CD4-positive, alpha-beta T cell (primary cell): ENCODE measurements at regions not wholly inside any gene's neighbourhood (a gene's known extent, or its start where the extent isn't known, plus 50 kb on each side); places are given as distances from the start of the nearest gene placed in this dataset.

Source experiments
- ATAC-seq: fragments of 200-7000 bp; cut with Tn5 transposase; one replicate; pipeline ENCODE4 v1.10.0; 2022; ENCODE audit warnings: mild to moderate bottlenecking; ENCODE audit not compliant: poor library complexity
- CTCF ChIA-PET: fragments of 350-600 bp; sonication (Branson Sonifier 250); formaldehyde crosslinking; loops from one replicate; lab custom pipeline; 2021; ENCODE audit warnings: antibody characterized with exemption, inconsistent platforms; lab: Charles Lee
- POLR2A ChIA-PET: fragments of 350-600 bp; sonication (Branson Sonifier 250); formaldehyde crosslinking; loops from one replicate; lab custom pipeline; 2021; ENCODE audit warnings: antibody characterized with exemption, inconsistent platforms; lab: Charles Lee
- DNase-seq, 14 experiments: peaks; one replicate each; pipeline ENCODE4 v3.0.0-alpha.2; 2013 to 2020; ENCODE audit warnings: mixed read lengths in 2 of 14
- H3K27ac ChIP-seq, 2 donors: one replicate each; pipeline versions ENCODE4 v1.5.1 to v1.7.0; 2013; ENCODE audit warnings: low read length in 2 of 2, low read depth in 1 of 2, mild to moderate bottlenecking in 1 of 2
- H3K27me3 ChIP-seq, 2 experiments: 1 replicate in 1 of 2; 2 replicates in 1 of 2; pipeline versions ENCODE4 v1.6.1 to v1.7.0; 2013; ENCODE audit warnings: low read length in 2 of 2, control low read depth in 1 of 2, mild to moderate bottlenecking in 1 of 2, moderate library complexity in 1 of 2; ENCODE audit not compliant: insufficient read depth in 2 of 2, control insufficient read depth in 1 of 2
- H3K36me3 ChIP-seq: one replicate; pipeline ENCODE4 v1.6.1; 2013; ENCODE audit warnings: low read length, control low read depth; ENCODE audit not compliant: insufficient read depth
- H3K4me1 ChIP-seq: one replicate; pipeline ENCODE4 v1.6.1; 2013; ENCODE audit warnings: low read length, control low read depth; ENCODE audit not compliant: insufficient read depth
- H3K4me3 ChIP-seq: one replicate; pipeline ENCODE4 v1.5.1; 2013; ENCODE audit warnings: mild to moderate bottlenecking, low read length, moderate library complexity
- H3K9me3 ChIP-seq, 2 experiments: 1 replicate in 1 of 2; 2 replicates in 1 of 2; pipeline versions ENCODE4 v1.6.1 to v1.7.0; 2013; ENCODE audit warnings: low read length in 2 of 2, mild to moderate bottlenecking in 2 of 2, control low read depth in 1 of 2, moderate library complexity in 1 of 2; ENCODE audit not compliant: control insufficient read depth in 1 of 2, insufficient read depth in 1 of 2
- H3K27ac Mint-ChIP-seq: one replicate; pipeline ENCODE4 v1.8.0; 2020; ENCODE audit warnings: mixed read lengths
- H3K27me3 Mint-ChIP-seq: one replicate; pipeline ENCODE4 v1.8.0; 2021; ENCODE audit warnings: mixed read lengths
- H3K36me3 Mint-ChIP-seq: one replicate; pipeline ENCODE4 v1.8.0; 2021; ENCODE audit warnings: low read depth, mixed read lengths
- H3K4me1 Mint-ChIP-seq: one replicate; pipeline ENCODE4 v1.8.0; 2021; ENCODE audit warnings: low read depth, mixed read lengths
- H3K4me3 Mint-ChIP-seq: one replicate; pipeline ENCODE4 v1.8.0; 2020; ENCODE audit warnings: mild to moderate bottlenecking, mixed read lengths
- H3K9me3 Mint-ChIP-seq: one replicate; pipeline ENCODE4 v1.8.0; 2020; ENCODE audit warnings: mixed read lengths
- CTCF ChIP-seq: fragments of 200-600 bp; IDR thresholded peaks from one replicate; pipeline ENCODE4 v1.8.0; 2022; ENCODE audit warnings: antibody characterized with exemption, mild to moderate bottlenecking
- intact Hi-C, 2 experiments: fragments of 100-400 bp; cut with DNase I in 1 of 2; cut with micrococcal nuclease in 1 of 2; formaldehyde crosslinking; loops; one replicate each; pipeline versions ENCODE4 v1.15.1 to v1.9.0; 2023 to 2025; cut with DNase I, micrococcal nuclease

DNA sequence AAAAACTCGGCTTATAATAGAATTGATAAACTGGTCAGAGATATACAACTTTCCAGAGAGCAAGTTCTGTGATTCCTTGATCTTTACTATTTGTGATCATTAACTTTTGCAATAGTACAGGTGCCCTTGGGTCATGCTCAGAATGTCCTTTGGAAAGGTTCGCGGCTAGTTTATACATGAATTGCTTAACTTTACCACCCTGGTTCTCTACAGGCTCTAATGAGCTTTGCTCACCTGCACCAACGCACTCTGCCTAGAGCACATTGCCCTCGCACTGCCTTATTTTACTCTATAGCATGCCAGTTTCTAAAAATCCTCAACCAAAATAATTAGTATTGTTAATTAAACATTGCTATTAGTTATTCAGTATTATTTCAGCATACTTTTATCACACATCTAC lies 931.2 kb upstream of the KCND2 start:
- H3K4me3 ChIP-seq = no peak overlapping the region
- Mint-ChIP-seq H3K9me3 (peaks cover 9% of the 10 kb centered on the region), H3K27me3 (no peaks in the 10 kb centered on the region), H3K27ac (no peak overlapping the region), H3K36me3 (no peaks in the 10 kb centered on the region), H3K4me3 (no peak overlapping the region), H3K4me1 (no peaks in the 10 kb centered on the region)
- no peaks in the 10 kb centered on the region for H3K36me3 ChIP-seq
- intact Hi-C loops = no loop called here
- no peaks in the 10 kb centered on the region for H3K27me3 ChIP-seq
- POLR2A ChIA-PET = no interaction called here
- TF ChIP-seq CTCF = no peak
- DNase-seq = no peak
- ATAC-seq = no peak
- peaks cover 0 to 3% of the 10 kb centered on the region in 2 experiments for H3K9me3 ChIP-seq
- no peak overlapping the region for H3K27ac ChIP-seq
- CTCF ChIA-PET = no interaction called here
- no peaks in the 10 kb centered on the region for H3K4me1 ChIP-seq

DNA sequence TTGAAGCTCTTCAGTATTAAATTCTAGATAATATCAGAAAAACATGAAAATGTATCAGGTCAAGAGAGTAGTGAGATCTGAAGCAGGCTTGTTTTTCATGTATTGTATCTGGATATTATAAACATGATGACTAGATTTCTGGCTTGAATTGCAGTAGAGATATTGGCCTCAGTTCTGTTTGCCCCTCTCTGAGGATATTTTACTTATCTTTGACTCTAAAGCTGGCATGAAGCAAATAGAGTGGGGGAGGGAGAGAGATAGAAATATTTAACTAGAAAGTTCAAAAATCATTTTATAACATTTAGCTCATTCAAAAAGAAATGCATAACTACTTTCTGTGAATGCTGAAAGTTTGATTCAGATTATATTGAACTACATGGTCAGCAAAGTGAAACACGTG lies 929.7 kb upstream of the KCND2 start:
- ATAC-seq (no peak), DNase-seq (no peak)
- H3K4me3 ChIP-seq = no peak overlapping the region
- Mint-ChIP-seq H3K36me3 (no peaks in the 10 kb centered on the region), H3K4me3 (no peak overlapping the region), H3K9me3 (peaks cover 9% of the 10 kb centered on the region), H3K4me1 (no peaks in the 10 kb centered on the region), H3K27me3 (no peaks in the 10 kb centered on the region), H3K27ac (no peak overlapping the region)
- H3K27me3 ChIP-seq = no peaks in the 10 kb centered on the region
- no peak for TF ChIP-seq CTCF
- ChIA-PET POLR2A (no interaction called here), CTCF (no interaction called here)
- H3K27ac ChIP-seq = no peak overlapping the region
- no peaks in the 10 kb centered on the region for H3K36me3 ChIP-seq
- intact Hi-C loops = no loop called here
- no peaks in the 10 kb centered on the region for H3K9me3 ChIP-seq
- no peaks in the 10 kb centered on the region for H3K4me1 ChIP-seq

DNA sequence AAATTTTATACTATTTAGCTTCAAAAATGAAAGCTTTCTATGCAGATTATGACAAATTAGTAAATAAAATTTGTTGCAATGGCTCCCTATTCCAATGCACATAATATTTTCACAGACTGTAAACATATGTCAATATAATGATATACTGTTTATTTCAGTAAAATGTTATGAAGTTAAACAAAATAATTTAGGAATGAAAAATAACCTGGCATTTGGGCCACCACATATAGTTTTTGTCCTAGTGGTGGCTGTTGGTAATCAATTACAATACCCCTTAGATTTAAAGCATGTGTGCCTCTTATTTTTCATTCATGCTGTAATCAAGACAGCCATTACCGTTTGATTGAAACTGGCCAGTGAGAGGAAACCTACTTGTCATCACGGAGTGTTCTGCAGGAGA lies 928.5 kb upstream of the KCND2 start:
- no peaks in the 10 kb centered on the region for H3K9me3 ChIP-seq
- DNase-seq (no peak), ATAC-seq (no peak)
- H3K4me1 ChIP-seq = no peaks in the 10 kb centered on the region
- no peaks in the 10 kb centered on the region for H3K4me1 Mint-ChIP-seq
- no peak overlapping the region for H3K4me3 Mint-ChIP-seq
- H3K4me3 ChIP-seq = no peak overlapping the region
- no peaks in the 10 kb centered on the region for H3K27me3 Mint-ChIP-seq
- H3K36me3 Mint-ChIP-seq = no peaks in the 10 kb centered on the region
- peaks cover 5% of the 10 kb centered on the region for H3K9me3 Mint-ChIP-seq
- H3K27me3 ChIP-seq = no peaks in the 10 kb centered on the region
- CTCF ChIA-PET = no interaction called here
- intact Hi-C loops = no loop called here
- no peak overlapping the region for H3K27ac Mint-ChIP-seq
- POLR2A ChIA-PET = no interaction called here
- no peak overlapping the region for H3K27ac ChIP-seq
- H3K36me3 ChIP-seq = no peaks in the 10 kb centered on the region
- no peak for TF ChIP-seq CTCF
